Body of pancreas (tissue), 4 donors: ENCODE measurements at regions not wholly inside any gene's neighbourhood (a gene's known extent, or its start where the extent isn't known, plus 50 kb on each side); places are given as distances from the start of the nearest gene placed in this dataset.
"Not testable (repeated sequence)": the region's sequence is repeated elsewhere in the genome, so short reads cannot be mapped to it uniquely, and the experiment has no call there.

Experiments used
- ATAC-seq: fragments of 150-250 bp; one replicate; pipeline ENCODE4 v1.9.1; 2016
- DNase-seq, 4 donors: peaks; one replicate each; pipeline ENCODE4 v3.0.0-alpha.2; 2019
- H3K27ac ChIP-seq, 4 donors: fragments of 200-600 bp; sonication (generic); 1 replicate in 3 of 4; 2 replicates in 1 of 4; pipeline versions ENCODE4 v1.5.1 to v1.6.1; 2016 to 2019; ENCODE audit warnings: mild to moderate bottlenecking in 1 of 4, mixed read lengths in 1 of 4, moderate library complexity in 1 of 4
- H3K27me3 ChIP-seq, 2 donors: fragments of 200-600 bp; sonication (generic); one replicate each; pipeline ENCODE4 v1.6.0; 2016; ENCODE audit warnings: mild to moderate bottlenecking in 1 of 2
- H3K36me3 ChIP-seq, 2 donors: fragments of 200-600 bp; sonication (generic); replicated peaks in 1 of 2; 2 replicates each; pipeline ENCODE4 v1.5.1; 2016; ENCODE audit warnings: low read depth in 2 of 2; ENCODE audit not compliant: insufficient read depth in 1 of 2
- H3K4me1 ChIP-seq: fragments of 200-600 bp; sonication (generic); one replicate; pipeline ENCODE4 v1.6.0; 2016
- H3K4me3 ChIP-seq, 2 donors: fragments of 200-600 bp; sonication (generic); 1 replicate in 1 of 2; 2 replicates in 1 of 2; pipeline ENCODE4 v1.5.1; 2016 to 2019
- H3K9me3 ChIP-seq, 3 donors: fragments of 200-600 bp; sonication (generic); 1 replicate in 2 of 3; 2 replicates in 1 of 3; pipeline ENCODE4 v1.5.1; 2016
- POLR2A ChIP-seq, 3 donors: fragments of 450-650 bp; IDR thresholded peaks; one replicate each; pipeline ENCODE4 v1.6.1; 2016; ENCODE audit warnings: antibody characterized with exemption in 3 of 3, mild to moderate bottlenecking in 2 of 3
- WGBS, 2 donors: methylation state at CpG; one replicate each; pipeline ENCODE4 v1.1.5; 2017; 5-methylcytosine and 5-hydroxymethylcytosine counted together
- intact Hi-C: fragments of 100-400 bp; cut with DNase I; formaldehyde crosslinking; loops from one replicate; pipeline ENCODE4 v1.15.1; 2023
- TF ChIP-seq, protein P1 (sequence below), 7 experiments: fragments of 450-650 bp in 4 of 7; fragments of 200-600 bp in 3 of 7; sonication (generic) in 3 of 7; IDR thresholded peaks; one replicate each; pipeline ENCODE4 v1.5.1; 2016 to 2019; ENCODE audit warnings: antibody characterized with exemption in 7 of 7

DNA sequence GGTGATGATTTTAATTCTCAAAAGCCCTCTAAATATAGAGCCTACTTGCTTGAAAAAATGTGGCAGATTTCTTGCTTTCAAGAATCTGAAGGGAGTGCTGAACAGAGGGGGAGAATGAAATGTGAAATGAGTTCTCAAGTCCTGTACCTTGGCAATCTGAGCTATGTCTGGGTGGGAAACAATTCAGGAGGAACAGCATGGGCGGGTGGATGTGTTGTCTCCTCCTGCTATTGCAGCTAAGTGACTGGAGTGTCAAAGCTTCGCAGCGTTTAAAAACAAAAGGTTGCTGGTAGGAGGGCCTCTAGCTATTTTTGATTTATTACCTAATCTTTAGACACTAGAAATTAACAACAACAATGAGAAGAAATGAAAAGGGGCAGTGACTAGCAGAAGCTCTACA is 102.5 kb upstream of the ARG1 start:
- Histone ChIP-seq H3K36me3 (no peaks in the 10 kb centered on the region), H3K27me3 (no peaks in the 10 kb centered on the region), H3K4me1 (no peaks in the 10 kb centered on the region), H3K9me3 (no peaks in the 10 kb centered on the region), H3K27ac (no peak overlapping the region), H3K4me3 (no peak overlapping the region)
- no peak for ATAC-seq
- TF ChIP-seq, protein P1, sequence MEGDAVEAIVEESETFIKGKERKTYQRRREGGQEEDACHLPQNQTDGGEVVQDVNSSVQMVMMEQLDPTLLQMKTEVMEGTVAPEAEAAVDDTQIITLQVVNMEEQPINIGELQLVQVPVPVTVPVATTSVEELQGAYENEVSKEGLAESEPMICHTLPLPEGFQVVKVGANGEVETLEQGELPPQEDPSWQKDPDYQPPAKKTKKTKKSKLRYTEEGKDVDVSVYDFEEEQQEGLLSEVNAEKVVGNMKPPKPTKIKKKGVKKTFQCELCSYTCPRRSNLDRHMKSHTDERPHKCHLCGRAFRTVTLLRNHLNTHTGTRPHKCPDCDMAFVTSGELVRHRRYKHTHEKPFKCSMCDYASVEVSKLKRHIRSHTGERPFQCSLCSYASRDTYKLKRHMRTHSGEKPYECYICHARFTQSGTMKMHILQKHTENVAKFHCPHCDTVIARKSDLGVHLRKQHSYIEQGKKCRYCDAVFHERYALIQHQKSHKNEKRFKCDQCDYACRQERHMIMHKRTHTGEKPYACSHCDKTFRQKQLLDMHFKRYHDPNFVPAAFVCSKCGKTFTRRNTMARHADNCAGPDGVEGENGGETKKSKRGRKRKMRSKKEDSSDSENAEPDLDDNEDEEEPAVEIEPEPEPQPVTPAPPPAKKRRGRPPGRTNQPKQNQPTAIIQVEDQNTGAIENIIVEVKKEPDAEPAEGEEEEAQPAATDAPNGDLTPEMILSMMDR (IDR thresholded peaks at IDR 0.05) = no peak
- TF ChIP-seq POLR2A (IDR thresholded peaks at IDR 0.05) = no peak
- 55 to 71% methylated on average over 3 of the region's 3 CpGs for WGBS, 2 donors
- no peak for DNase-seq
- intact Hi-C loops = no loop called here

- Histone ChIP-seq H3K4me3 (no peak overlapping the region), H3K27me3 (no peaks in the 10 kb centered on the region), H3K9me3 (no peaks in the 10 kb centered on the region), H3K4me1 (no peaks in the 10 kb centered on the region), H3K36me3 (no peaks in the 10 kb centered on the region), H3K27ac (no peak overlapping the region)
- TF ChIP-seq, protein P1 (IDR thresholded peaks at IDR 0.05) = no peak
- ATAC-seq = no peak
- WGBS, 2 donors = 61 to 71% methylated on average over 3 of the region's 3 CpGs
- no peak for DNase-seq
- intact Hi-C loops = no loop called here
These were observed 101.7 kb upstream of the ARG1 start for GRCh38 chr6:131471331-131471730.

DNA sequence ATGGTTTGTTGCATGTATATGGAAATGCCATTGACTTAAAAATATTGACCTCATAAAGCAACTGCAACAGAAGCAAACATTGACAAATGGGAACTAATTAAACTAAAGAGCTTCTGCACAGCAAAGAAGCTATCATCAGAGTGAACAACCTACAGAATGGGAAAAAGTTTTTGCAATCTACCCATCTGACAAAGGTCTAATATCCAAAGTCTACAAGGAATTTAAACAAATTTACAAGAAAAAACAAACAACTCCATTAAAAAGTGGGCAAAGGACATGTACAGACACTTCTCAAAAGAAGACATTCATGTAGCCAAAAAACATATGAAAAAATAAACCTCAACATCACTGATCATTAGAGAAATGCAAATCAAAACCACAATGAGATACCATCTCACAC is 99.7 kb upstream of the ARG1 start:
- intact Hi-C loops, ATAC-seq, DNase-seq: not testable (repeated sequence)

DNA sequence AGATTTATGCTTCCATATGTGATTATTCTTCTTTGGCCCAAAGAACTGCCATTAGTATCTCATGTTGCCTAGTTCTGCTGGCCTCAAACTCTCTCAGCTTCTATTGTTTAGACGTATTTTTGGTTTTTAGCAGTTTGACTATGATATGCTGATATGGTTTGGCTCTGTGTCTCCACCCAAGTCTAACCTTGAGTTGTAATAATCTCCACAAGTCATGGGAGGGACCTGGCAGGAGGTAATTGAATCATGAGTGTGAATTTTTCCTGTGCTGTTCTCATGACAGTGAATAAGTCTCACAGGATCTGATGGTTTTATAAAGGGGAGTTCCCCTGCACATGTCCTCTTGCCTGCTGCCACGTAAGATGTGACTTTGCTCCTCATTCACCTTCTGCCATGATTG is 96.7 kb upstream of the ARG1 start:
- Histone ChIP-seq H3K9me3 (no peaks in the 10 kb centered on the region), H3K27me3 (no peaks in the 10 kb centered on the region), H3K4me1 (no peaks in the 10 kb centered on the region), H3K36me3 (no peaks in the 10 kb centered on the region), H3K27ac (no peak overlapping the region), H3K4me3 (no peak overlapping the region)
- TF ChIP-seq POLR2A (IDR thresholded peaks at IDR 0.05) = no peak
- TF ChIP-seq, protein P1 (IDR thresholded peaks at IDR 0.05) = no peak
- ATAC-seq (no peak), DNase-seq (no peak)
- WGBS, 2 donors = 64 to 68% methylated on average over 2 of the region's 2 CpGs
- intact Hi-C loops = no loop called here

More for the DNA sequence above, 99.7 kb upstream of the ARG1 start:
- H3K9me3 ChIP-seq, H3K27ac ChIP-seq, H3K4me3 ChIP-seq, H3K36me3 ChIP-seq, H3K27me3 ChIP-seq, H3K4me1 ChIP-seq: not testable (repeated sequence)

DNA sequence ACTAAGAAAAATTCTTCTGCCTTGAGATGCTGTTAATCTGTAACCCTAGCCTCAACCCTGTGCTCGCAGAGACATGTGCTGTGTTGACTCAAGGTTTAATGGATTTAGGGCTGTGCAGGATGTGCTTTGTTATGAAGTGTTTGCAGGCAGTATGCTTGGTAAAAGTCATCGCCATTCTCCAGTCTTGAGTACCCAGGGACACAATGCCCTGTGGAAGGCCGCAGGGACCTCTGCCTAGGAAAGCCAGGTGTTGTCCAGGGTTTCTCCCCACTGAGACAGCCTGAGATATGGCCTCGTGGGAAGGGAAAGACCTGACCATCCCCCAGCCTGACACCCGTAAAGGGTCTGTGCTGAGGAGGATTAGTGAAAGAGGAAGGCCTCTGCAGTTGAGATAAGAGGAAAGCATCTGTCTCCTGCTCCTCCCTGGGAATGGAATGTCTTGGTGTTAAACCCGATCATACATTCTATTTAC is 94.2 kb upstream of the ARG1 start:
- H3K27ac ChIP-seq, intact Hi-C loops, H3K36me3 ChIP-seq, H3K4me3 ChIP-seq, ATAC-seq, H3K9me3 ChIP-seq, H3K4me1 ChIP-seq, H3K27me3 ChIP-seq, DNase-seq: not testable (repeated sequence)
- WGBS, 2 donors = 40 to 44% methylated on average over 4 to 6 of the region's 6 CpGs

DNA sequence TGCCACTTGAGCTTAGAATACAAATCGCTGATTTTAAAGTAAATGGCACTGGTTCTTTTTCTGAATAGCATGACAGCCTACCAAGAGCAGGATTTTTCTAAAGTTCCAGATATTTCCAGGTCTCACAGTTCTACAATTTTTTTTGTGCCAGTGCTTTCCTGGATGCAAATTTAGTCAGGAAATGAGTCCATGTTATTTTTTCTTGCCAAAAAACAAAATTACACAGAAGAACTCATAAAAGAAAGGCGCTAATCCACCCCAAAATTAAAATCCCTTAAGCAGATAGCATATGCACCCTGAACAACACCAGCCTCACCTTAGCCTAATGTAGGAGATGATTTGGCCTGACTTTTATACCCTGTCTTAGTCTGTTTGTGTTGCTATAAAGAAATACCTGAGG is 86.4 kb upstream of the ARG1 start:
- Histone ChIP-seq H3K36me3 (no peaks in the 10 kb centered on the region), H3K4me1 (no peaks in the 10 kb centered on the region), H3K27ac (no peak overlapping the region), H3K9me3 (no peaks in the 10 kb centered on the region), H3K27me3 (no peaks in the 10 kb centered on the region), H3K4me3 (no peak overlapping the region)
- ATAC-seq = no peak
- intact Hi-C loops = no loop called here
- TF ChIP-seq, protein P1 (IDR thresholded peaks at IDR 0.05) = no peak
- TF ChIP-seq POLR2A (IDR thresholded peaks at IDR 0.05) = no peak
- DNase-seq = no peak
- WGBS, 2 donors = 74 to 80% methylated on average over 2 of the region's 2 CpGs
